ENCODE measurements at regions not wholly inside any gene's neighbourhood (a gene's known extent, or its start where the extent isn't known, plus 50 kb on each side); places are given as distances from the start of the nearest gene placed in this dataset.

DNA sequence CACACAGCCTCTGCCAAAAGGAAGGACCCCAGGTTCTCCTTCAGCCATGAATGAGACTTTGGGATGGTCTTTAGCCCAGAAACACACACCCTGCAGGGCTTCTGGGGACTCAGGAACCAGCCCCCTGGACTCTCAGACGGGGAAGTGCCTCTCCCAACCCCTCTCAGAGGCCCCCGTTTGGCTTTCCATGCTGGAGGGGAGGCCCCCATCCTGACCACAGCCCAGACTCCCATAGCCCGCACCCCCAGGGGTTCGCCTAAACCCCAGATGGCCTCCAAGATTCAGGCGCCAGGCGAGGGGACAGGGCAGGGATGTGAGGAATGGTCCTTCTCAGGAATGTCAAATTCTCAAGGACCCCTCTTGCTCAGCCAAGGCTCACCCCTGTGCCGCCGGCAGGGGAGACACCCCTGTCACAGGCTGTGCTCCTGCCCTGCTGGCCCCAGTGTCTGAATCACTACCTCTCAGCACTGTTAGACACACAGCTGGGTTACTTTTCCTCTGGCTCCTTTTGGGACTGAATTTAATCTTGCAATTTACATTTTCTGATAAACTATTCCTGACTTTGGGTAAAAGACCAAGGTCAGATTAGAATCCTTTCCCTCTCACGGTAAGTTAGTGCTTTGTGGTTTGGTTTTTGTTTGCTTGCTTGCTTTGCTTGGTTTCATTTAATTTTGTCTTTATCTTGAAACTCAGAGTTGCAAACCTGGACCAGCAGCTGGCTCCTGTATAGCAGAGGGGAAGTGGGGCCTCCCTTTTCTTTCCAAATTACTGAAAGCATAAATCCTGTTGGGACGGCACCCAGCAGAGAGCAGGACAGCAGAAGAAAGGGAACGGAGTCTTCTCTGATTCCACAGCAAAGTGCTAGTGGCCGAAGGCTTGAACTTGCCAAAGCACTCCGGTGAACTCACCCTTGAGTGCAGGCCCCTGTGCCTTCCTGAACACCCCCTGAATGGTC lies 198.9 kb upstream of the RAB6C start:
- Histone ChIP-seq H3K4me1 (ENCODE audit: control insufficient read depth, insufficient read depth, low read length, poor library complexity, severe bottlenecking) (no peaks in the 10 kb centered on the region), H3K4me3 (ENCODE audit: insufficient read depth, low read depth, low read length, poor library complexity, severe bottlenecking) (no peak overlapping the region), H3K9me3 (ENCODE audit: control insufficient read depth, low read length) (no peaks in the 10 kb centered on the region), H3K36me3 (ENCODE audit: control insufficient read depth, insufficient read depth, low read length) (no peaks in the 10 kb centered on the region), H3K27ac (ENCODE audit: insufficient read depth, low read length, poor library complexity, severe bottlenecking) (no peak overlapping the region), H3K27me3 (replicated peaks; ENCODE audit: control insufficient read depth, insufficient read depth, low read length, poor library complexity, severe bottlenecking) (no peaks in the 10 kb centered on the region)
- DNase-seq, result no peak

- no peak for DNase-seq
- Histone ChIP-seq H3K36me3 (ENCODE audit: control insufficient read depth, insufficient read depth, low read length) (no peaks in the 10 kb centered on the region), H3K9me3 (ENCODE audit: control insufficient read depth, low read length) (no peaks in the 10 kb centered on the region), H3K27me3 (replicated peaks; ENCODE audit: control insufficient read depth, insufficient read depth, low read length, poor library complexity, severe bottlenecking) (no peaks in the 10 kb centered on the region), H3K4me3 (ENCODE audit: insufficient read depth, low read depth, low read length, poor library complexity, severe bottlenecking) (no peak overlapping the region), H3K27ac (ENCODE audit: insufficient read depth, low read length, poor library complexity, severe bottlenecking) (no peak overlapping the region), H3K4me1 (ENCODE audit: control insufficient read depth, insufficient read depth, low read length, poor library complexity, severe bottlenecking) (no peaks in the 10 kb centered on the region)
These were observed 197.5 kb upstream of the RAB6C start for GRCh38 chr2:129781749-129782632.

- Histone ChIP-seq H3K36me3 (ENCODE audit: control insufficient read depth, insufficient read depth, low read length) (no peaks in the 10 kb centered on the region), H3K9me3 (ENCODE audit: control insufficient read depth, low read length) (no peaks in the 10 kb centered on the region), H3K27ac (ENCODE audit: insufficient read depth, low read length, poor library complexity, severe bottlenecking) (no peak overlapping the region), H3K4me1 (ENCODE audit: control insufficient read depth, insufficient read depth, low read length, poor library complexity, severe bottlenecking) (no peaks in the 10 kb centered on the region), H3K27me3 (replicated peaks; ENCODE audit: control insufficient read depth, insufficient read depth, low read length, poor library complexity, severe bottlenecking) (no peaks in the 10 kb centered on the region), H3K4me3 (ENCODE audit: insufficient read depth, low read depth, low read length, poor library complexity, severe bottlenecking) (no peak overlapping the region)
- no peak for DNase-seq
These were observed 196.9 kb upstream of the RAB6C start for GRCh38 chr2:129782633-129782990.

DNA sequence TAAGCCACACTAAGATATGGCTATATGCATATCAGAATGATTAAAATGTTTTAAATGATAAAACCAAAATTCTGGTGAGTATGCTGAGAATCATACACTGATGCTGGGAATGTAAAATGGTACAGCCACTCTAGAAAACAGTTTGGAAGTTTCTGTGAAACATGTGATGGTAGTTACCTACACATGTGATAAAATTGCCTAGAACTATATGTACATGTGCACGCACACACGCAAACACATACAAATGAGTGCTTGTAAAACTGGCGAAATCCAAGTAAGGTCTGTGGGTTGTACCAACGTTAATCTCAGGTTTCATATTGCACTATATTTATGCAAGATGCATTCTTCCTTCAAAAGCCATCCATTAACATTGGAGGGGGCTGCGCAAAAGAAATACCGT lies 195.0 kb upstream of the RAB6C start:
- H3K27ac ChIP-seq (ENCODE audit: insufficient read depth, low read length, poor library complexity, severe bottlenecking), result no peak overlapping the region
- DNase-seq, result no peak
- no peaks in the 10 kb centered on the region for H3K9me3 ChIP-seq (ENCODE audit: control insufficient read depth, low read length)
- no peak overlapping the region for H3K4me3 ChIP-seq (ENCODE audit: insufficient read depth, low read depth, low read length, poor library complexity, severe bottlenecking)
- no peaks in the 10 kb centered on the region for H3K4me1 ChIP-seq (ENCODE audit: control insufficient read depth, insufficient read depth, low read length, poor library complexity, severe bottlenecking)
- H3K36me3 ChIP-seq (ENCODE audit: control insufficient read depth, insufficient read depth, low read length), result no peaks in the 10 kb centered on the region
- no peaks in the 10 kb centered on the region for H3K27me3 ChIP-seq (replicated peaks; ENCODE audit: control insufficient read depth, insufficient read depth, low read length, poor library complexity, severe bottlenecking)

GRCh38 chr2:129791712-129792111 lies 187.8 kb upstream of the RAB6C start:
- Histone ChIP-seq H3K9me3 (ENCODE audit: control insufficient read depth, low read length) (no peaks in the 10 kb centered on the region), H3K4me3 (ENCODE audit: insufficient read depth, low read depth, low read length, poor library complexity, severe bottlenecking) (no peak overlapping the region), H3K36me3 (ENCODE audit: control insufficient read depth, insufficient read depth, low read length) (no peaks in the 10 kb centered on the region), H3K27ac (ENCODE audit: insufficient read depth, low read length, poor library complexity, severe bottlenecking) (no peak overlapping the region), H3K4me1 (ENCODE audit: control insufficient read depth, insufficient read depth, low read length, poor library complexity, severe bottlenecking) (no peaks in the 10 kb centered on the region), H3K27me3 (replicated peaks; ENCODE audit: control insufficient read depth, insufficient read depth, low read length, poor library complexity, severe bottlenecking) (no peaks in the 10 kb centered on the region)
- no peak for DNase-seq

- no peak overlapping the region for H3K4me3 ChIP-seq (ENCODE audit: insufficient read depth, low read depth, low read length, poor library complexity, severe bottlenecking)
- DNase-seq, result no peak
- no peaks in the 10 kb centered on the region for H3K4me1 ChIP-seq (ENCODE audit: control insufficient read depth, insufficient read depth, low read length, poor library complexity, severe bottlenecking)
- no peak overlapping the region for H3K27ac ChIP-seq (ENCODE audit: insufficient read depth, low read length, poor library complexity, severe bottlenecking)
- H3K9me3 ChIP-seq (ENCODE audit: control insufficient read depth, low read length), result no peaks in the 10 kb centered on the region
- no peaks in the 10 kb centered on the region for H3K36me3 ChIP-seq (ENCODE audit: control insufficient read depth, insufficient read depth, low read length)
- H3K27me3 ChIP-seq (replicated peaks; ENCODE audit: control insufficient read depth, insufficient read depth, low read length, poor library complexity, severe bottlenecking), result no peaks in the 10 kb centered on the region
These were observed 186.0 kb upstream of the RAB6C start for GRCh38 chr2:129793431-129793902.

- H3K9me3 ChIP-seq (ENCODE audit: control insufficient read depth, low read length), result no peaks in the 10 kb centered on the region
- H3K27me3 ChIP-seq (replicated peaks; ENCODE audit: control insufficient read depth, insufficient read depth, low read length, poor library complexity, severe bottlenecking), result no peaks in the 10 kb centered on the region
- H3K27ac ChIP-seq (ENCODE audit: insufficient read depth, low read length, poor library complexity, severe bottlenecking), result no peak overlapping the region
- no peak for DNase-seq
- H3K4me3 ChIP-seq (ENCODE audit: insufficient read depth, low read depth, low read length, poor library complexity, severe bottlenecking), result no peak overlapping the region
- no peaks in the 10 kb centered on the region for H3K4me1 ChIP-seq (ENCODE audit: control insufficient read depth, insufficient read depth, low read length, poor library complexity, severe bottlenecking)
- H3K36me3 ChIP-seq (ENCODE audit: control insufficient read depth, insufficient read depth, low read length), result no peaks in the 10 kb centered on the region
These were observed 185.3 kb upstream of the RAB6C start for GRCh38 chr2:129794116-129794515.

DNA sequence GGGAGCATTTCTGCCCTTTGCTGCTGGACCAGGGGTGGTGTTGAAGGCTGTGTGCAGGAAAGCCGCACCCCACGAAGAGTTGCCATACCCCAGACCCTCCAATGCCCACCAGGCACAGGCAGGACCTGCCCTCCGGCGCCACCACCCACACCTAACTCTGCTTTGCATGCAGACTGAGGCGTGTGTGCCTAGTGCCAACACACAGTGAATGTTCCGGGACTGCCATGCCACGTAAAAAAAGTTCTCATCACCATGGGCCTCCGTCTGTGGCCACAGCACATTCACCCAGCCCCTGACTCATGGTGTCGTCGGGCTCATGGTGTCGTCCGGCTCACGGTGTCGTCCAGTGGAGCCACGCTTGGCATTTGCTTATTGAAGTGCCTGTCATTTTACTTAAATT lies 184.9 kb upstream of the RAB6C start:
- Histone ChIP-seq H3K4me1 (ENCODE audit: control insufficient read depth, insufficient read depth, low read length, poor library complexity, severe bottlenecking) (no peaks in the 10 kb centered on the region), H3K27ac (ENCODE audit: insufficient read depth, low read length, poor library complexity, severe bottlenecking) (no peak overlapping the region), H3K27me3 (replicated peaks; ENCODE audit: control insufficient read depth, insufficient read depth, low read length, poor library complexity, severe bottlenecking) (no peaks in the 10 kb centered on the region), H3K4me3 (ENCODE audit: insufficient read depth, low read depth, low read length, poor library complexity, severe bottlenecking) (no peak overlapping the region), H3K9me3 (ENCODE audit: control insufficient read depth, low read length) (no peaks in the 10 kb centered on the region), H3K36me3 (ENCODE audit: control insufficient read depth, insufficient read depth, low read length) (no peaks in the 10 kb centered on the region)
- DNase-seq, result no peak

DNA sequence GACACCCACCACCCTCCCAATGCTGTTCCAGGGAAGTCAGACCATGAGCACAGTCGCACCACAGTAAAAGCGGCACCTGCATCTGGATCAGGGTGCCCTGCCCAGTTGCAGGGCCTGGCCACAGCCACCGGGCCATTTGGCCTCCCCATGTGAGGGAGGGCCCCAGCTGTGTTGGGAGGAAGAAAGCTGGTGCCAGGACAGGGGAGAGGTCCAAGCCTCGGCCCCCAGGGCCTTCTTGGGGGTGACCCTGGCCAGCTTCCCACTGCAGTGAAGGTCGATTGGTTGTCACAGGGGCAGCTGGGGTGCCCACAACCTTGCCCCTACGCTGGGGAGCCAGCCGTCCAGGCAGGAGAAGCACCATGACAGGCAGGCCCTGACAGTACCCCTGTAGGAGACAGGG lies 183.2 kb upstream of the RAB6C start:
- Histone ChIP-seq H3K4me3 (ENCODE audit: insufficient read depth, low read depth, low read length, poor library complexity, severe bottlenecking) (no peak overlapping the region), H3K4me1 (ENCODE audit: control insufficient read depth, insufficient read depth, low read length, poor library complexity, severe bottlenecking) (no peaks in the 10 kb centered on the region), H3K36me3 (ENCODE audit: control insufficient read depth, insufficient read depth, low read length) (no peaks in the 10 kb centered on the region), H3K27ac (ENCODE audit: insufficient read depth, low read length, poor library complexity, severe bottlenecking) (no peak overlapping the region), H3K9me3 (ENCODE audit: control insufficient read depth, low read length) (no peaks in the 10 kb centered on the region), H3K27me3 (replicated peaks; ENCODE audit: control insufficient read depth, insufficient read depth, low read length, poor library complexity, severe bottlenecking) (no peaks in the 10 kb centered on the region)
- no peak for DNase-seq
